ENCODE measurements at regions not wholly inside any gene's neighbourhood (a gene's known extent, or its start where the extent isn't known, plus 50 kb on each side); places are given as distances from the start of the nearest gene placed in this dataset.
A peak's percentile ranks its signal among the peaks of the same experiment; 100 is the strongest.
"Not testable (repeated sequence)": the region's sequence is repeated elsewhere in the genome, so short reads cannot be mapped to it uniquely, and the experiment has no call there.

- peak; percentile 51 for DNase-seq
Observed at GRCh38 chr1:61028136-61028535, 54.2 kb upstream of the NFIA start.

GRCh38 chr1:61018068-61018467 lies 64.3 kb upstream of the NFIA start:
- not testable (repeated sequence) for DNase-seq

GRCh38 chr1:61017651-61018050 lies 64.7 kb upstream of the NFIA start:
- no peak for DNase-seq

GRCh38 chr1:61013946-61014667 lies 68.3 kb upstream of the NFIA start:
- DNase-seq, result no peak

GRCh38 chr1:61013189-61013945 lies 69.0 kb upstream of the NFIA start:
- DNase-seq, result peak; percentile 40

GRCh38 chr1:61012341-61012761 lies 70.0 kb upstream of the NFIA start:
- DNase-seq, result no peak

- DNase-seq, result no peak
Observed at GRCh38 chr1:61011561-61012263, 70.6 kb upstream of the NFIA start.

GRCh38 chr1:61007534-61008364 lies 74.6 kb upstream of the NFIA start:
- no peak for DNase-seq

GRCh38 chr1:61005614-61006580 lies 76.5 kb upstream of the NFIA start:
- no peak for DNase-seq

- DNase-seq, result no peak
Observed at GRCh38 chr1:61004262-61005003, 77.9 kb upstream of the NFIA start.

- DNase-seq, result peak; percentile 43
Observed at GRCh38 chr1:61000327-61000726, 82.0 kb upstream of the NFIA start.

- no peak for DNase-seq
Observed at GRCh38 chr1:60998786-60999185, 83.6 kb upstream of the NFIA start.

- DNase-seq, result no peak
Observed at GRCh38 chr1:60994828-60995492, 87.4 kb upstream of the NFIA start.

GRCh38 chr1:60994369-60994768 lies 88.0 kb upstream of the NFIA start:
- no peak for DNase-seq

- no peak for DNase-seq
Observed at GRCh38 chr1:60992165-60992564, 90.2 kb upstream of the NFIA start.

GRCh38 chr1:60990714-60991090 lies 91.7 kb upstream of the NFIA start:
- peak; percentile 30 for DNase-seq

GRCh38 chr1:60989749-60990713 lies 92.3 kb upstream of the NFIA start:
- peak; percentile 79 for DNase-seq

- DNase-seq, result no peak
Observed at GRCh38 chr1:60988891-60989290, 93.5 kb upstream of the NFIA start.

- no peak for DNase-seq
Observed at GRCh38 chr1:60987904-60988303, 94.5 kb upstream of the NFIA start.
